COR-L47 (cell line): ENCODE measurements at regions not wholly inside any gene's neighbourhood (a gene's known extent, or its start where the extent isn't known, plus 50 kb on each side); places are given as distances from the start of the nearest gene placed in this dataset.
A peak's percentile ranks its signal among the peaks of the same experiment; 100 is the strongest.
"Not testable (repeated sequence)": the region's sequence is repeated elsewhere in the genome, so short reads cannot be mapped to it uniquely, and the experiment has no call there.

Source experiments
- DNase-seq: peaks from one replicate; lab custom pipeline; 2025; lab: John Stamatoyannopoulos, UW

DNA sequence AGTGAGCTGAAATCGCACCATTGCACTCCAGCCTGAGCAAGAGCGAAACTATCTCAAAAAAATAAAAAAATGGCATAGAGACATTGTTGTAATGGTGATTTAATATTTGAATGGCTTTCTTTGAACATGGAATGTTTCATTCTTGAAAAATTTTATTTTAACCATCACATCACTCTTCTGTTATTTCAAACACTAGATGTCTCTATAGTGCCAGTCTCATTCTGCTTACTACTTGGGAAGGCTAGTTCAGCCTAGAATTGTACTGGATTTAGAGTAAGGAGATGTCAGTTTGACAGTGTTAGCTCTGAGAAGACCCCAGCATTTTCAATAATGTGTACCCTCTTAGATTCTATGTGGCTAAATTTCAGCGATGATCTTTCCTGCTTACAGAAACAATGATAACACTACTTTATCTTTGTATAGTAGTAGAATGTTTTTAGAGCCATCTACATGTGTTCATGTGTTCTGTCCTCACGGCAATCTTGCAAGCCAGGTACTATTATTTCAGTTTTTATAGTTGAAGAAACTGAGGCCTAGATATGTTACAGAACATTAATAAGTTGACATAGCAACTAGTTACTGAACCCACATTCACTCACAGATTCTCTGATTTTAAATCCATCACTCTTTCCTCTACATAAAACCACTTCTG lies 142.9 kb upstream of the ZSWIM2 start:
- DNase-seq, result no peak

DNA sequence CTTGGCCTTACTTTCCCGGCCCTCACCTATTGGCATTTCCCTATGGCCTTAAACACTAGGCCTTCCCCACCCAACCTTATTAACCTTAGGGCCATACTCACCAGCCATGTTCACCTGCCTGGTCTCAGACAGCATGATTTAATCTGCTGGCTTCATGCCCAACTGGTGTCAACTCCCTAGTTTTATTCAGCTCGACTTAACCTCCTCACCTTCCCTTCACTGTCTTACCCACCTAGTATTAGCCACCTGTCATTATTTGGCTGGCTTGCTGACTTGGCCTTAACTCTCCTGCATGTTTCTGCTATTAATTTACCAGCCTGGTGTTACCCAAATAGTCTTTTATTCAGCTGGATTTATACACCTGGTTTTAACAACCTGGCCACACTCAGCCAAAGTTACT lies 136.0 kb upstream of the ZSWIM2 start:
- DNase-seq, result no peak

- no peak for DNase-seq
Observed at GRCh38 chr2:186984481-186984880, 135.5 kb upstream of the ZSWIM2 start.

DNA sequence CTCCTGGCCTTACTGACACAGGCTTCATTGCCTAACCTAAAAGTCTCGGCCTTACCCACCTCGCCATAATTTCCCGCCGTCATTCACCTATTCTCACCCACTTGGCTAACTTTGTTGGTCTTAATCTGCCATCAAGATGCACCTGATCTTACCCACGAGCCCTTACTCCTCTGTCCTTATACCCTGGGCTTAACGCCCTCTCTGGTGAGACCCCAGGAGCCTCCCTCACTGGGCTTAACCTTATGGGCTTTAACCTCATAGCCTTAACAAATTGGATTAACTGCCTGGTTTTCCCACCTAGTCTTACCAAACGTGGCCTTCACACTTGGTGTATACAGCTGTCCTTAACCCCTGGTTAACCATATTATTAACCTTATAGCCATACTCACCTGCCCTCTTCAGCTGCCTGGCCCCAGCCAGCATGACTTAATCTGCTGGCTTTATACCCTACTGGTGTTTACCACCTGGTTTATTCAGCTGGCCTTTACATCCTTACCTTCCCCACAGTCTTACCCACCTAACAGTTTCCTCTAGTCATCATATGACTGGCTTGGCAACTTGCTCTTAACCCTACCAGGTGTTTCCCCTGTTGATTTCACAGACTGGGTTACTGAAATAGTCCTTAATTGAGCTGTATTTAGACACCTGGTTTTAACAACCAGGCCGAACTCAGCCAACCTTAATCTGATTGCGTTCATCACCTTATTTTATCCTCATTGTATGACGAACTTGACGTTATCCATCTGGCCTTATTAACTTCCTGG lies 132.0 kb upstream of the ZSWIM2 start:
- DNase-seq, result peak; percentile 5

DNA sequence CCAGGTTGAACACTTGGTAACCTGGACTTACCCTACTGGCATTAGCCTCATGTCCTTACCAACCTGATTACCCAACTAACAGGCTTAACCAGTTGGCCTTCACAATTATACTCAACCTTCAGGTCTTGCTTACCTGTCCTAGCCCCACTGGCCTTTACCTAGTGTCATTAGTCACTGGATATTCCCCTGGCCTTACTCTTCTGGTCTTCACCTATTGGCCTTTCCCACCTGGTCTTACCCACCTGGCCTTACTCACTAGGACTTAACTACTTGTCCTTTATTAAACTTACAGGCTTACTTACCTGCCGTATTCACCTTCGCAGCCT lies 131.1 kb upstream of the ZSWIM2 start:
- DNase-seq, result no peak

GRCh38 chr2:186979439-186980116 lies 130.6 kb upstream of the ZSWIM2 start:
- DNase-seq, result no peak

DNA sequence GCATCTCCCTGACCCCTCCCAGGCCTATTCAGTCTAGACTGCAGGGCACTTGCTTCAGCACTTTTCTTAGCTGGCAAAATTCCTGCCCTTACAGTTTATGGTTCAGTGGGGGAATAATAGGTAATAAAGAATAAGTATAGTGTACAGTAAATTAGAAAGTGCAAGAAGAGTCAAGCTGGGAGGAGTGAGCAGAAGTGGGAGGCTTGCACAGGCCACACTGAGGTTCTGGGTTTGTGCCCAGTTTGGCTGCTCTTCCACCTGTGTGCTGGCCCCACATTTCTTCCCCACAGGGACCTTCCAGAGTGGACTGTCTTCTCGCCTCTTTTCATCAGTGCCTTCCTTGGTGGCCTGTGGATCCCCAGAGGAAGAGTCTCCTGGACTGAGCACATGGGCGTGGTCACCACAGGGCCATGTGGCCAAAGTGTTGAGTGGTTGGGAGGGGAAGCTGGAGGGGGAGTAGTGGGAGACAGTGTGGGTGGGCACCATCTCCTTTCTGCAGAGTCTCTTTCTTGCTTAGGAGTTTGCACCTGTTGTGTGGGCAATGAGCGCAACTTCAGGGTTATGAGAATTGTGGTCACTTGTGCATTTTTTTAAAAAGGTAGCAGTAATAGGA lies 128.6 kb upstream of the ZSWIM2 start:
- DNase-seq, result no peak

GRCh38 chr2:186976329-186976728 lies 127.4 kb upstream of the ZSWIM2 start:
- no peak for DNase-seq

DNA sequence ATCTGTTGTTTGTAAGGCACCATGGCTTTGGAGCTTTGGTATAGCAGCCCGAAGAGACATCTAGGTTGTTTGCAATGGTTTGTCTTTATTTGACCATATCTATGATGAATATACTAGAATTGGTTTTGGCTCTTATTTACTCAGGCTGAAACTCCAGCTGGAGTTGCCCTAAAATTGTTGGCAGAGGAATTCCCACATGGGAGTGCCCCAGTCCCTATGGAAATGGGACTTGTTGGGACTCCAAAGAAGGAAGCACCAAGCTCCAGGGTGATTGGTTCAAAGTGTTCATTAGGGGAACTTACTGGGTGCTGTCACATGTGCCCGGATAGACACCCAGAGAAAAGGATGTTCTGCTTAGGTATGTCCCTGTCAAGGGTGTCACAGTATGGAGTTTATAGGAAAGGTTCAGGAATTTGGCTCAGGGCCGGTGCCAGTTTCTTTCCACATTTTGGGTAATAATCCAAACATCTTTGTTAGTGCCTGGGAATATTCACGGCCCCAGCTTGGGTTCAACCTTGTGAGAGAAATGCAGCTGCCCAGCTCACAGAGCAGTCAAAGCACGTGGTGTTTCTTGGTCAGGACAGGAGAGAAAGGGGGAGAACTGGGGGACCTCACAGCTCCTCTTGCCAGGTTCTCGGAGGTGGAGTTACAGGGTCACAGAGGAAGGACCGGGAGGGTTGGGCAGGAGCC lies 123.5 kb upstream of the ZSWIM2 start:
- no peak for DNase-seq

- DNase-seq, result no peak
Observed at GRCh38 chr2:186968277-186968676, 119.3 kb upstream of the ZSWIM2 start.

- DNase-seq, result no peak
Observed at GRCh38 chr2:186966015-186966414, 117.0 kb upstream of the ZSWIM2 start.

GRCh38 chr2:186962085-186962747 lies 113.2 kb upstream of the ZSWIM2 start:
- no peak for DNase-seq

GRCh38 chr2:186960241-186960640 lies 111.3 kb upstream of the ZSWIM2 start:
- not testable (repeated sequence) for DNase-seq

- DNase-seq, result no peak
Observed at GRCh38 chr2:186959486-186959885, 110.5 kb upstream of the ZSWIM2 start.

- DNase-seq, result no peak
Observed at GRCh38 chr2:186950694-186951093, 101.7 kb upstream of the ZSWIM2 start.

DNA sequence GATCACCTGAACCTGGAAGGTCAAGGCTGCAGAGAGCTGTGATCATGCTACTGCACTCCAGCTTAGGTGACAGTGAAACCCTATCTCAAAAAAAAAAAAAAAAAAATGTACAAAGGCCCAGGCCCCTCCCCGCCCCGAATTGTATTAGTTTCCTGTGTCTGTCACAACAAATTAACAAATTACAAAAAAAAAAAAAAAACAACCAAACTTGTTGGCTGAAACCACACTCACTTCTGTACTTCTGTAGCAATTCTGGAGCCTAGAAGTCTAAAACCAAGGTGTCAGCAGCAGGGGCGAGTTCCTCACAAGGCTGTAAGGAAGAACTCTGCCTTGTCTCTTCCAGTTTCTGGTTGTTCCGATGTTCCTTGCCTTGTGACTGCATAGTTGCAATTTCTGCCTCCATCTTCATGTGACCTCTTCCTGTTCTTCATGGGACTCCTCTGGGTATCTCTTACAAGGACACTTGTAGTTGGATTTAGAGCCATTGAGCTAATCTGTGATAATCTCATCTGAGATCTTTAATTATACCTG lies 100.8 kb upstream of the ZSWIM2 start:
- no peak for DNase-seq

DNA sequence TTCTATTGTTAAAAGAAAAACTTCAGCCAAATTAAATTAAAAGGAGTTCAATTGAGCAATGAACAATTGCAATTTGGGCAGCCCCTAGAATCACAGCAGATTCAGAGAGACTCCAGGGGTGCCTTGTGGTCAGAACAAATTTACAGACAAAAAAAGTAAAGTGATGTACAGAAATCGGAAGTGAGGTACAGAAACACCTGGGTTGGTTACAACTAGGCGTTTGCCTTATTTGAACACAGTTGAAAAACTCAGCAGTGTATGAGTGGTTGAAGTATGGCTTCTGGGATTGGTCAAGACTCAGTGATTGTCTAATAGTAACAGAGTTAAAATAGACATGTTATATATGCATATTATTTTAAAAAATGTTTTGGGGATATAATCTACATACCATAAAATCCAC lies 98.5 kb upstream of the ZSWIM2 start:
- no peak for DNase-seq

- DNase-seq, result no peak
Observed at GRCh38 chr2:186946896-186947467, 98.0 kb upstream of the ZSWIM2 start.

- DNase-seq, result no peak
Observed at GRCh38 chr2:186941853-186942252, 92.9 kb upstream of the ZSWIM2 start.

GRCh38 chr2:186940463-186940862 lies 91.5 kb upstream of the ZSWIM2 start:
- DNase-seq, result peak; percentile 29

DNA sequence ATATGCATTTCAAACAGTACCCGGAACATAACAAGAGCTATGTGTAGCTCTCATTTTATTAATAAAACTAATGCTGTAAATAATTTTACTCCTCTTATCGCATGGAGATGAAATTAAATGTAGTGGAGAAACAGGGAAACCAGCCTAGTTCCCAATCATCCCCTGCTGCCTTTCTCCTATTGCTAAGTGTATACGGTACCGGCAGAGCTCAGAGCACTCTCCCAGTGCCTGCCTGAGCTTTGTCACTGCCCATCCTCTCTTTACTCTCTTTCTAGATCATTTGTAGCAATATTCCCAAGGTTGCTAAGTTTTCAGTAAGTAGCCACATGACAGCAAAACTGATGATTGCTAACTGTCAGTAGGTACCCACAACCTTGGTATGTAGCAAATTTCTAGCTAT lies 85.5 kb upstream of the ZSWIM2 start:
- DNase-seq, result no peak
